Ishikawa (cell line): ENCODE measurements at regions not wholly inside any gene's neighbourhood (a gene's known extent, or its start where the extent isn't known, plus 50 kb on each side); places are given as distances from the start of the nearest gene placed in this dataset.

ENCODE experiments used
- EGR1 ChIP-seq: IDR thresholded peaks from 2 replicates; pipeline ENCODE4 v1.6.1; 2012
- EP300 ChIP-seq: IDR thresholded peaks from 2 replicates; pipeline ENCODE4 v1.6.1; 2012; ENCODE audit warnings: borderline replicate concordance
- FOXM1 ChIP-seq: IDR thresholded peaks from 2 replicates; pipeline ENCODE4 v1.6.1; 2012; ENCODE audit warnings: low read depth, borderline replicate concordance
- MAX ChIP-seq: IDR thresholded peaks from 2 replicates; pipeline ENCODE4 v1.6.1; 2012
- ZBTB7A ChIP-seq: IDR thresholded peaks from 2 replicates; pipeline ENCODE4 v1.6.1; 2012; ENCODE audit warnings: low read depth

GRCh38 chr9:104345061-104345460 is 159.0 kb upstream of the OR13F1 start:
- TF ChIP-seq EP300, result no peak
- no peak for TF ChIP-seq ZBTB7A
- no peak for TF ChIP-seq MAX
- TF ChIP-seq EGR1, result no peak
- TF ChIP-seq FOXM1, result no peak
